GM18505 (cell line): ENCODE measurements at regions not wholly inside any gene's neighbourhood (a gene's known extent, or its start where the extent isn't known, plus 50 kb on each side); places are given as distances from the start of the nearest gene placed in this dataset.
A peak's percentile ranks its signal among the peaks of the same experiment; 100 is the strongest.

Experiments
- ATAC-seq: cut with Tn5 transposase; IDR thresholded peaks from one replicate; pipeline ENCODE4 v1.9.1; 2021; ENCODE audit not compliant: unreplicated experiment
- POLR2A ChIP-seq: IDR thresholded peaks from 4 replicates; pipeline ENCODE4 v1.6.1; 2011; ENCODE audit warnings: borderline replicate concordance; ENCODE audit not compliant: insufficient read depth, insufficient read length; ENCODE audit errors: extremely low read depth

GRCh38 chr5:145111420-145111819 lies 723.7 kb downstream of the PRELID2 start:
- TF ChIP-seq POLR2A: no peak
- no peak for ATAC-seq

GRCh38 chr5:145110834-145111233 lies 724.3 kb downstream of the PRELID2 start:
- TF ChIP-seq POLR2A: no peak
- ATAC-seq: no peak

DNA sequence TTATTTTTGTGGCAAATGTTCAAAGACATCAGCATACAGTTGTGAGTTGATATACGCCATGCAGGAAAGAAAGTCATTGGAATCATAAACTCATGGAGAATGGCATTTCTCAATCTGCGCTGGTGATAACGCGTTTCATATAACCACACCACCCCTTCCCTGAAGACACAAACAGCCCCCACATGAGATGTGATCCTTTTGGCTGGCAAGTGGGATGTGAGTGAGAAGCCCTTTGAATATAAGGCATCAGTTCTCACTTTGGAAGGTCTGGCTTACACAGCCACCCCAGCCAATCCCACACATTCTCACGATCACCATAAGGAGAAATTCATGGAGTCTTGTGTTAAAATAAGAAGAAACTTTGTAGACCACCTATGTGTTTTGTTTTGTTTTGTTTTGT lies 725.0 kb downstream of the PRELID2 start:
- no peak for ATAC-seq
- TF ChIP-seq POLR2A: no peak

GRCh38 chr5:145105384-145105783 lies 729.8 kb downstream of the PRELID2 start:
- no peak for TF ChIP-seq POLR2A
- no peak for ATAC-seq

GRCh38 chr5:145104106-145104505 lies 731.0 kb downstream of the PRELID2 start:
- no peak for ATAC-seq

DNA sequence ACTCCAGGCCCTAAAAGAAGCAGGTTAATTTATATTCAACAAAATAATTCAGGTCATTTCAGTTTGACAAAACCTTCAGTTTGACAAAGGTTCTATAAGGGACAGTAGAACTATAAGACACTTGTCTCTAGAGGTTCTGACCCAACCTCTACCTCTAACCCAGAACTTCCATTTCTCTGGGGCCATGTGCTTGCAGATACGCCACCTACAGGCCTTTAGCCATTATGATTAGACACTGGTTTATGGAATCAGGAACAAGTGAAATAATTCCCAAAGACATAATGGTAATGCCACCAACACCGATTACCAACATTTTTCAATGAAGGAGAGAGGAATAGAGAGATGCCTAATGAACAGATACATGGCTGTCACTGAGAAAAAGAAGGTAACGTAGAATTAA lies 733.9 kb downstream of the PRELID2 start:
- TF ChIP-seq POLR2A: no peak
- ATAC-seq: no peak

More at GRCh38 chr5:145104106-145104505, 731.0 kb downstream of the PRELID2 start:
- no peak for TF ChIP-seq POLR2A

GRCh38 chr5:145090115-145090514 lies 745.0 kb downstream of the PRELID2 start:
- TF ChIP-seq POLR2A: no peak
- ATAC-seq: no peak

DNA sequence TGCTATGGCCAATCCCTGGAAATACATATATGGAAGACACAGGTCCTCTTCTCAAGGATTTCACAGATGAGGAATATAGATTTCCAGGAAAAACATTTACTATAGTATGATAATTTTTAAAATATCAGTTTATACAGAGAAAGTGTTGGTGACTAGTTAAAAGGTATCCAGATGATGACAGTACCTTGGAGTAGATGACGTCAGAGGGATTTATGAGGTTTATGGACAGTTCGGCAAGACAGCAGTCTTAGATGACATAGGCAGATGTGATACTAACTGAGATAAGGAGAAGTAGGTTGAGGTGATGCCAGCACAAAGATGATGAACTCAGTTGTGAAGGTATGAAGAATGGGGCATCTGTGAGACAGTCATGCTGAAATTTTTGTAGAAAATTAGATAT lies 750.3 kb downstream of the PRELID2 start:
- no peak for TF ChIP-seq POLR2A

DNA sequence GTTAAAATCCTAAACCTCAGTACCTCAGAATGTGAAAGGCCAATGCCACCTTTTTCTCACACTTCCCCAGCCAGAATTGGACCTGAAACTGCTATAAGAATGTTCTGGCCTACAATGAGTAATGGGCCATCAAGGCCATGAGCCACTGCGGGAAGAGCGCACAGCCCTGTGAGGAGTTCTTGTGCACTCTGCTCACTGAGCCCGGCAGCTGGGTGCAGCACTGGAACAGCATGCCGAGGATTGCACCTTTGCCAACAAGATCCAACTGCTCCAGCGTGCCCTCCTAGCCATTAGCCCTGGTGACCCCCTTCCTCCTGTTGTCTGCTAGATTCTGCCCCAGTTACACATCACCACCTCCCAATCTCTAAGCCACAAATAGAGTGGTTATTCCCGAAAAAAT lies 758.1 kb downstream of the PRELID2 start:
- ATAC-seq: no peak
- no peak for TF ChIP-seq POLR2A

More for the DNA sequence above, 750.3 kb downstream of the PRELID2 start:
- no peak for ATAC-seq

GRCh38 chr5:145076040-145076439 lies 759.1 kb downstream of the PRELID2 start:
- ATAC-seq: no peak
- TF ChIP-seq POLR2A: no peak

DNA sequence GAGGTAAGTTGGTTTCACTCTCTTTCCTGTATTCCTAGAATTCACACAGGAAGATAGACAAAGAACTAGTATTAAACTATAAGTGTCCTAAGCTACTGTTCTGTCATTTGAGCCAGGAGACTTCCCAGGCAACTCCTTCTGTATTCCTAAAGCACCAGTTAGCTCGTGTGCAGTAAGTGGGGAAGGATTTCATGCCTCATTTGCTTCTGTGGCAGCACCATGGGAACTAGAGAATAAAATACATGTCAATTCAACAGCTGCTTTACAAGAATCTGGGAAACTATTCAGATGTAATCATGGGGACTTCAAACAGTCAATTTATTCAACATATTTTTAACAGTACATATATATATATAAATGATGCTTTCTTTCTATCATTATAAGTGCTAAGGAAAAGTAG lies 762.3 kb downstream of the PRELID2 start:
- ATAC-seq: no peak

DNA sequence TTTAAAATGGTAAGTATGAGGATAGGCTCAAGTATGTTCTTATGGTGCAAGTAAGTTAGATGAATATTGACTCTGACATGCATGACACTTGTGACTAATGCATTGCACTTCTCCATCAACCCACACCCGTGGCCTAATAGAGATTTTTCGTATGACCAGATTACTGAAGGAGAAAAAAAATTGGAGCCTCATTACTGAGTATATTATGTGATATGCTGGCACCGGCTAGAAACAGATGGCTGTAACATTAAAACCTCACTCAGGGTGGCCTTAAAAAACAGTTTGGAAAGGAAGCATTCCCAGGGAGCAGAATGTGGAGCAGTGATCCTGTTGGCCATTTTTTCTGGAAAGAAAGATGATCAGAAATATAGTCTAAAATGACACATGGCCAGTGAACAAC lies 766.4 kb downstream of the PRELID2 start:
- TF ChIP-seq POLR2A: no peak
- ATAC-seq: no peak

More for the DNA sequence above, 762.3 kb downstream of the PRELID2 start:
- no peak for TF ChIP-seq POLR2A

- no peak for ATAC-seq
- no peak for TF ChIP-seq POLR2A
Measured at GRCh38 chr5:145062280-145063062, 772.7 kb downstream of the PRELID2 start.

DNA sequence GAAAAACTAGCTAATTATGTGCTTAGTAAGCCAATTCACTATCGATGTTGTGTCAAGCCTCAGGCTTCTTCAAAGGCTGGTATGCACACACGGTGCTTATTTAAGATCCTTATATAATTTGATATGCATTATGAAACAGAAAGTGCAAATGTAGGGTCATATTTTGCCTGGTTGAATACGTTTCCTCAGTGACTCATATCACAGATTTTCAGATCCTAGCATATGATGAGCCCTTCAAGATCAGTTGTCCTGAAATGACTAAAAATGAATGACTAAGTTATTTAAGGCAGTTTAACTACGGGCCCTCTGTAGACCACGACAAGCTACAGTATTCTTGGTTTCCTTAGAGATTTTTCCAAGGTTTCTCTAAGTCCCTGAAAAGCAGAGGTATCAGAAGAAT lies 778.3 kb downstream of the PRELID2 start:
- TF ChIP-seq POLR2A: no peak
- ATAC-seq: peak; percentile 100

DNA sequence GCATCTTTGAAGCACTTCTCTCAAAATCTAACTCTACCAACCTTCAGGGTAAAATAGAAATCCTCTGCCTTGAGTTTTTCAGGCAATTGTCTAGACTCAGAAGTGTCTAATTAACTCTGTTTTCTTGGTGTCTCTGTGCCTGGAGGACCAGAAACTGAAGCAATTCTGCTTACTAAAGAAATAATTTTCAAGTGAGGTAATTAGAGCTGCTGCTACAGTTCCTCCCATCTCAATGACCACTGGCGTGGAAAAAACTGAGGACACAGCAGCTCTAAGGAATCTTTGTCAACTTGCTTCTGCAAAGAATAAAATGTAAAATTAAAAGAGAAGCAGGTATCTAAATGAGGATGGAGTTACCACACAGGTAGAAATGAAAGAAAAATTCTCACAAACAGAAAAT lies 785.0 kb downstream of the PRELID2 start:
- TF ChIP-seq POLR2A: no peak
- no peak for ATAC-seq

DNA sequence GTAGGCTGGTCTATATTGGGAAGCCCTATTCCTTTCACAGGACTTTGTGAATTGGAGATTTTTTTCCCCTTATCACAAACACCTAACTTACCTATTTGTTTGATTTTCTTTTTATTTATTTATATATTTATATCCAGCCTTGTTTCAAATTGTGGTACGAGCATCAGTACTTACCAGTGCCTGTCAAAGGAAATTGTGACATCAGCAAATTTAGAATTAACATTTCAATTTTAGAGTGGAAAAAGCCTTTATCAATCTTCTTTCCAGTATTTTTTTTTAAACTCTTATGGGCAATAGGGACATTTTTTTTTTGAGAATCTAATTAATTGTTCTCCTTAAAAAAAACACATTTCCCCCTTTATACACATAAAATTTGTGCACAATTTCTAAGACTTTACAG lies 790.2 kb downstream of the PRELID2 start:
- no peak for TF ChIP-seq POLR2A
- no peak for ATAC-seq

GRCh38 chr5:145028626-145029025 lies 806.5 kb downstream of the PRELID2 start:
- ATAC-seq: no peak
- TF ChIP-seq POLR2A: no peak
